Keratinocyte (primary cell): ENCODE measurements at regions not wholly inside any gene's neighbourhood (a gene's known extent, or its start where the extent isn't known, plus 50 kb on each side); places are given as distances from the start of the nearest gene placed in this dataset.

Experiments used
- DNase-seq: peaks from one replicate; pipeline ENCODE4 v3.0.0-alpha.2; 2011; ENCODE audit warnings: low read depth, missing footprints, low spot score
- FAIRE-seq: peaks from 2 replicates; lab custom pipeline; 2011; peaks lifted over from hg19 to GRCh38; lab: Jason Lieb, UNC
- H2AFZ ChIP-seq: 2 replicates; pipeline ENCODE4 v1.6.0; 2012; ENCODE audit warnings: low read length, control low read depth, inconsistent platforms; ENCODE audit not compliant: control insufficient read depth
- H3K27ac ChIP-seq: 2 replicates; pipeline ENCODE4 v1.5.1; 2011; ENCODE audit warnings: low read length; ENCODE audit not compliant: control insufficient read depth, insufficient read depth
- H3K27me3 ChIP-seq: 3 replicates; pipeline ENCODE4 v1.6.0; 2011; ENCODE audit warnings: low read length; ENCODE audit not compliant: control insufficient read depth, insufficient read depth; ENCODE audit errors: extremely low read depth
- H3K36me3 ChIP-seq, 2 experiments: 2 replicates in 1 of 2; 3 replicates in 1 of 2; pipeline ENCODE4 v1.5.1; 2011; ENCODE audit warnings: low read length in 2 of 2, mild to moderate bottlenecking in 1 of 2; ENCODE audit not compliant: control insufficient read depth in 2 of 2, insufficient read depth in 2 of 2; ENCODE audit errors: extremely low read depth in 1 of 2
- H3K4me1 ChIP-seq: 3 replicates; pipeline ENCODE4 v1.5.1; 2011; ENCODE audit warnings: low read length; ENCODE audit not compliant: control insufficient read depth, insufficient read depth; ENCODE audit errors: extremely low read depth
- H3K4me2 ChIP-seq: 3 replicates; pipeline ENCODE4 v1.6.0; 2011; ENCODE audit warnings: low read depth, low read length; ENCODE audit not compliant: control insufficient read depth, insufficient read depth; ENCODE audit errors: extremely low read depth
- H3K4me3 ChIP-seq, 3 experiments: fragments of 200-600 bp in 1 of 3; sonication (generic) in 1 of 3; 2 replicates in 2 of 3; 3 replicates in 1 of 3; pipeline ENCODE4 v1.5.1; 2011 to 2016; ENCODE audit warnings: low read length in 3 of 3, mild to moderate bottlenecking in 3 of 3, control low read depth in 2 of 3, inconsistent platforms in 1 of 3, low read depth in 1 of 3, mixed read lengths in 1 of 3, mixed run types in 1 of 3, moderate library complexity in 1 of 3; ENCODE audit not compliant: control insufficient read depth in 2 of 3, insufficient read depth in 2 of 3; ENCODE audit errors: extremely low read depth in 1 of 3
- H3K79me2 ChIP-seq: 2 replicates; pipeline ENCODE4 v1.6.0; 2012; ENCODE audit warnings: low read length; ENCODE audit not compliant: control insufficient read depth, insufficient read depth
- H3K9ac ChIP-seq: 3 replicates; pipeline ENCODE4 v1.6.0; 2011; ENCODE audit warnings: low read length; ENCODE audit not compliant: control insufficient read depth, insufficient read depth; ENCODE audit errors: extremely low read depth
- H3K9me1 ChIP-seq: 3 replicates; pipeline ENCODE4 v1.6.0; 2011; ENCODE audit warnings: low read length; ENCODE audit not compliant: control insufficient read depth, insufficient read depth; ENCODE audit errors: extremely low read depth
- H3K9me3 ChIP-seq: 2 replicates; pipeline ENCODE4 v1.5.1; 2012; ENCODE audit warnings: low read depth, low read length; ENCODE audit not compliant: control insufficient read depth
- H4K20me1 ChIP-seq: 3 replicates; pipeline ENCODE4 v1.6.0; 2011; ENCODE audit warnings: low read length; ENCODE audit not compliant: control insufficient read depth, insufficient read depth; ENCODE audit errors: extremely low read depth
- CTCF ChIP-seq, 3 experiments: IDR thresholded peaks in 1 of 3; conservative IDR thresholded peaks in 1 of 3; optimal IDR thresholded peaks in 1 of 3; 2 replicates in 2 of 3; 3 replicates in 1 of 3; pipeline versions ENCODE3 to v1.5.1; 2011; ENCODE audit warnings: low read length in 3 of 3, mild to moderate bottlenecking in 3 of 3, moderate library complexity in 2 of 3, control low read depth in 1 of 3, inconsistent platforms in 1 of 3; ENCODE audit not compliant: insufficient read depth in 2 of 3; ENCODE audit errors: extremely low read depth in 1 of 3
- EZH2 ChIP-seq: IDR thresholded peaks from one replicate; pipeline ENCODE4 v1.6.1; 2012; ENCODE audit warnings: inconsistent platforms, mild to moderate bottlenecking, low read length, moderate library complexity
- dilution Hi-C: fragments of 300-500 bp; cut with MboI; formaldehyde crosslinking; loops from one replicate; pipeline ENCODE4 v1.7.0; 2020; ENCODE audit warnings: low sequenced_read_pairs; ENCODE audit not compliant: extremely low pct_ligation_motif_present

DNA sequence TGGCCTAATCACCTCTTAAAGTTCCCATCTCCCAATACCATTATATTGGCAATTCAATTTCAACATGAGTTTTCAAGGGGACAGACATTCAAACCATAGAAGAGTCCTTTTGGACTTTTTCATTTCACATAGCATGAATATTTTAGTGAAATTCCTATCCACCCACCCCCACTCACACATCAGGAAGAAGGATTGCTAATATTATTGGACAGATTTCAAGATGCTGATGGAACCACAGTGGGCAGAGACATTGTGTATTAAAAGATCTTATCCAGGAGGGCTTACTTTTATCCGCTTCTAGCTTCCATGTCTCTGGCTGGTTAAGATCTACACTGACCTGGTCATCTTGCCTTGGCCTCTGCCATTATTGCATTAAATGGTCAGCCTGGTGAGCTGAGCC lies 297.4 kb upstream of the ACVR2A start:
- H3K9ac ChIP-seq = no peak overlapping the region
- H4K20me1 ChIP-seq = no peaks in the 10 kb centered on the region
- H3K4me3 ChIP-seq = no peak overlapping the region
- FAIRE-seq (no peak), DNase-seq (no peak)
- no peaks in the 10 kb centered on the region for H3K36me3 ChIP-seq
- no peak for TF ChIP-seq EZH2
- TF ChIP-seq CTCF (optimal IDR thresholded peaks at IDR 0.05 in 1 of 3, IDR thresholded peaks at IDR 0.05 in 1 of 3, conservative IDR thresholded peaks at IDR 0.05 in 1 of 3; ENCODE audit: extremely low read depth in 1 of 3, insufficient read depth in 2 of 3, low read length in 3 of 3) = no peak
- dilution Hi-C loops = no loop called here
- no peaks in the 10 kb centered on the region for H3K9me3 ChIP-seq
- no peaks in the 10 kb centered on the region for H3K79me2 ChIP-seq
- no peak overlapping the region for H3K4me2 ChIP-seq
- H3K4me1 ChIP-seq = no peaks in the 10 kb centered on the region
- H3K27ac ChIP-seq = no peak overlapping the region
- H3K27me3 ChIP-seq = no peaks in the 10 kb centered on the region
- no peaks in the 10 kb centered on the region for H3K9me1 ChIP-seq
- no peak overlapping the region for H2AFZ ChIP-seq

- Histone ChIP-seq H3K4me3 (no peak overlapping the region), H3K9ac (no peak overlapping the region), H3K79me2 (no peaks in the 10 kb centered on the region), H3K27ac (no peak overlapping the region), H3K4me1 (no peaks in the 10 kb centered on the region), H3K36me3 (no peaks in the 10 kb centered on the region), H4K20me1 (no peaks in the 10 kb centered on the region), H2AFZ (no peak overlapping the region), H3K9me3 (no peaks in the 10 kb centered on the region), H3K9me1 (no peaks in the 10 kb centered on the region), H3K4me2 (no peak overlapping the region), H3K27me3 (no peaks in the 10 kb centered on the region)
- DNase-seq (no peak), FAIRE-seq (no peak)
- TF ChIP-seq EZH2 (no peak), CTCF (optimal IDR thresholded peaks at IDR 0.05 in 1 of 3, IDR thresholded peaks at IDR 0.05 in 1 of 3, conservative IDR thresholded peaks at IDR 0.05 in 1 of 3; ENCODE audit: extremely low read depth in 1 of 3, insufficient read depth in 2 of 3, low read length in 3 of 3) (no peak)
- dilution Hi-C loops = no loop called here
Observed at GRCh38 chr2:147546109-147546508, 298.7 kb upstream of the ACVR2A start.
